HG03108 (cell line): ENCODE measurements at regions not wholly inside any gene's neighbourhood (a gene's known extent, or its start where the extent isn't known, plus 50 kb on each side); places are given as distances from the start of the nearest gene placed in this dataset.
"Not testable (repeated sequence)": the region's sequence is repeated elsewhere in the genome, so short reads cannot be mapped to it uniquely, and the experiment has no call there.

Experiments
- ATAC-seq: cut with Tn5 transposase; IDR thresholded peaks from one replicate; pipeline ENCODE4 v1.9.1; 2021; ENCODE audit warnings: moderate library complexity; ENCODE audit not compliant: unreplicated experiment

DNA sequence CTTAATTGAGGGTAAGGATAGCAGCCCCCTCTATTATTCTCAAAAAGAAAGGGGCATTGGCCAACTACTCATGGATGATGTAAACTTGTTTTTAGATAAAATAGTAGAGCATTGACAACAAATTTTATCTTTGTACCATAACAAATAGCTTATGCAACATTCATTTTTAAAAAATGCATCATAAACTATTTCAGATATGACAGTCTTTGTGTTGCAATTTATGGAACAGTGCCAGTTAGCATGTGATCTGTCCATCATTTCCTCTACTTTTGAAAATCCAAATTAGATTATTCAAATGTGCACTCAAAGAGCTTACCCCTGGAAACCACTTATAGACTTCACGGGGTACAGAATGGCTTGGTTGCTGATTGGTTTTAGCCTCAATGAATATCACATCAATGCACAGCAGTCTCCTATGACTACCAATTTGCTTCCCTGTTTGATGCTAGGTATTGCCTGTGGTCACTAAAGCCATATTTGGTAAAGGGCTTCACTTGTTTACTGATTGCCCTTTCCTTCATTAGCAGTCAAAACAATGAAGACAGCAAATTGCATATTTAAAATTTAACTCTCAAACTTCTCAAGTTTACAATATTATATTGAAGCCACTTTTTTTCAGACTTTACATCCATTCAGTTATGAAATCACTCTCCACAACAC lies 274.9 kb upstream of the MGAT4C start:
- ATAC-seq = no peak

DNA sequence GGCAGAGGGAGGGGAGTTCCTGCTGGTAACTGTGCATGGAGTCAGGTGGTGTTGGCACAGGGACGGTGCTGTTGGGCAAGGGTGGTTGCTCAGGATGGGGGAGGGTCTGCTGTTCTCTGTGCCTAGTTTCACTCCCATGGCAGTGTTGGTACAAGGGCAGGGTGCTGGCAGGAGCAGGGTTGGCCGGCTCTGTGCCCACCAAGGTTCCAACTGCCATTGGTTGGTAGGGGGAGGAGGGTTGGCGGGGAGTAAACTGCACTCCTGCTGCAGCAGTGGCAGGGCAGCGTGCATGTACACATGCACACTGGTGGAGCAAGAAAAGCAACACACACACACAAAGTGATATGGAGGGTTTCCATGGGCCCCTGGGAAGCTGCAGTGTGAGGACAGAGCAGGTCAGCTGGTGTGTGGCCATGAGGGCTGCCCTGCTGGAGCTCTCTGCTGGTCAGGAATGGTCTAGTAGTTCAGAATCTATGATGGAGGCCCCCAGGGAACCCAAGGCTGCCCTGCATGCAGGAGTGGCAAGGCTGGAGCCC lies 269.9 kb upstream of the MGAT4C start:
- ATAC-seq = no peak

DNA sequence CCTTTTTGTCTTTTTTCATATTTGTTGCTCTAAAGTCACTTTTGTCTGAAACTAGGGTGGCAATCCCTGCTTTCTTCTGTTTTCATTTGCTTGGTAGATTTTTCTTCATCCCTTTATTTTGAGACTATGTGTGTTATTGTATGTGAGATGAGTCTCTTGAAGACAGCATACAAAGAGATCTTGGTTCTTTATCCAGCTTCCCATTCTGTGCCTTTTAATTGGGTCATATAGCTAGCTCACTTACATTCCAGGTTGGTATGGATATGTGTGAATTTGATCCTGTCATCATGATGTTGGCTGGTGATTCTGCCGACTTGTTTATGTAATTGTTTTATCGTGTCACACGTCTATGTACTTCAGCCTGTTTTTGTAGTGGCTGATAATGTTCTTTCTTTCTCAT lies 267.7 kb upstream of the MGAT4C start:
- ATAC-seq = no peak

DNA sequence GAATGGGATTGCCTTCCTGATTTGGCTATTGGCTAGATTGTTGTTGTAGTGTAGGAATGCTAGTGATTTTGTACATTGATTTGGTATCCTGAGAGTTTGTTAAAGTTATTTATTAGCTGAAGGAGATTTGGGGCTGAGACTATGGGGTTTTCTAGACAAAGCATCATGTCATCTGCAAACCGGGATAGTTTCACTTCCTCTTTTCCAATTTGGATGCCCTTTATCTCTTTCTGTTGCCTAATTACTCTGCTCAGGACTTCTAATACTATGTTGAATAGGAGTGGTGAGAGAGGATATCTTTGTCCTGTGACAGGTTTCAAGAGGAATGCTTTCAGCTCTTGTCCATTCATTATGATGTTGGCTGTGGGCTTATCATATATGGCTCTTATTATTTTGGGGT lies 265.7 kb upstream of the MGAT4C start:
- ATAC-seq = no peak

DNA sequence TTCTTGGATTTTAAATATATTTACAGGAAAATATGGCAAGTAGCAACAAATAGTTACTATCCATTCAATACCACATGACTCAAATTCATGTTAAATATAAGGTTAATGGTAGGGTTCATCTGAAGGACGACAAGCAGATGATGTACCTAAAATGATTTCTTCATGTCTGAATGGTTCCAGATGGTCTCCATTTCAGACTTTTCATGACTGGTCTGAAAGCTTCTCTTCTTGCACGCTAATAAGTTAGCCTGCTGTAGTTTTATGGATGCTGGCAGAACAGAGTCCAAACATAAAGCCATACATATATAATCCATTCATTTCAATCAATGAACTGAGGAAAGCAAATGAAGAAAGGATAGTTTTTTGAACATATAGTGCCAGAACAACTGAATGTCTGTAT lies 257.0 kb upstream of the MGAT4C start:
- ATAC-seq = no peak

DNA sequence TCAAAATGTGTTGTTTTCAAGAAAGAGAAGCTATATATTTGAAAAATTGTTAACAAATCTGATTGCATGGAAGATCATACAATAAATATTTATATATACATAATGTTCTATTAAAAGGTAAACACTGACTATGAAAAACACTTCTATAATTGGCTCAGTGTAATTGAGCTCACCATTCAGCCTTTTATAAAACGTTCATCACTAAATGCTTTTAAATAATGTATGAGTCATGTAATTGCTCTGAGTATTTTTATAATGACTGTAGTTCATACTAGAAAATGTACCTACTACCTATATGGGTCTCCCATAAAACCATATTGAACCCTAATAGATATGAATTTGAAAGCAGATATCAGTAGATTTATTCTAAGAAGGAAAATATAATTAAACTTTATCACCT lies 240.4 kb upstream of the MGAT4C start:
- no peak for ATAC-seq

DNA sequence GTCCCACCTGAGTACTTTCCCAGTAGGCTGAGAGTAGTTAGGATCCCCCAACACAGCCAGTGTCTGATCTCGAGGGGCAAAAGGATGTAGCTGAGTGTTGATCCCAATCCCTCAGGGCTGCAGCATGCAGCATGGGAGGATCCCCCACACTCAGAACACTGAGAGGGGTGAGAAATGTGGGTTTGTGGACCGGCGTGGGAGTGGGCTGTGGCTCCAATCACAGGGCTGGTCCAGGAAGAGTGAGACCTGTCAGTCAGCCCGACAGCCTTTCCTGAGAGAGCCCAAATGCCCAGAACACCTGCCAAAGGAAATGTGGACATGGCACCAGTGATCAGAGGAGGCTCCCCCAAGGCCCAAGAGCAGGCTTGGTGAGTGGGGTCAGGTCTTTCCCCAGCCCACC lies 228.3 kb upstream of the MGAT4C start:
- no peak for ATAC-seq

DNA sequence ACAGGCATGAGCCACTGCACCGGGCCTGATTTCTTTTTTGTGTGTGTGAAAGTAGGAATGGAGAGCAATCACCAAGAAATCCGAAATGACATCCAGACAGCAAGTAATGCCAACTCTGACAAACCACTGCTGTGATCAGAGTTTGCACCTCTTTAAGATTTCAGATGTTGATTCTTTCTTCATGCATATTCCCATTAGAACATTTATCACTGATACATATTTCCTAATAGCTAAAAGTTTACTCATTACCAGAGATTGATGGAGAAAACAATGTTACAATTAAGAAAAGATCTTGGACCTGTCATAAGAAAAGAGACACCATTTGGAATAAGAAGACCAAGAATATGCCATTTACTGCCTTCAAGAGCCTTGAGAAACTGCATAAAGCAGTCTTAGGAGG lies 217.0 kb upstream of the MGAT4C start:
- ATAC-seq = no peak

DNA sequence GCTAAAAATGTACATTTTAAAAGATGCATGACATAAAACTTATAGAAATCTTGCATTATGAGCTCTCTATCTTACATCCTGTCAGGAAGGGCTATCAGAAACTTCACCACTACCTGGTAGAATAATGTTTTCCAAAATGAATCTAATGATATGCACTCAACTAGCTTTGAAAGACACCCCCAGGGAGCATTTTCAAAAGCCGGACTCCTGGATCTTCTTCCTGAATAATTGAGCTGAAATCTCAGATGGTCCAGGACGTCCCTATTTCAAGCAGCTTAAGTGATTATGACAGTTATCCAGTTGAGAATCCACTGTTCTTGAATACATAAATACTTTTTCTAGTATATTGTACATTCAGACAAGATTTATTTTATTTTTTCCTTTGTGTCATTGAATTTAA lies 200.6 kb upstream of the MGAT4C start:
- no peak for ATAC-seq

DNA sequence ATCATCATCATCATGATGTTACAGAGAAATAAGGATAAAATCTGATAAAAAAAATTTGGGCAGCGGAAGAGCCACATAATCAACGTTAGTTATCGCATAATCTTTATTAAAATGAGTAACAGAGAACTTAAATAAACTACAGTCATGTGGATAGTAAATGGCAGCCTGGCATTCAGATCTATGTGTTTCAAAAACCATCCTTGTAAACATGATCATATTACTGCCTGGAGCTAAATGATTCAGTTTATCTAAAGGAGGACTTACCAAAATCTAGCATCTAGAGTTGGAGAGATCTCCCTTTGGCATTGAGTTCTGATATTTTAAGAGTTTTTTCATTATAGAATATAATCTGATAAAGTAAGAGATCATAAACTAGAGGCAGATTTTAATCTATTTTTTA lies 200.1 kb upstream of the MGAT4C start:
- ATAC-seq = no peak

DNA sequence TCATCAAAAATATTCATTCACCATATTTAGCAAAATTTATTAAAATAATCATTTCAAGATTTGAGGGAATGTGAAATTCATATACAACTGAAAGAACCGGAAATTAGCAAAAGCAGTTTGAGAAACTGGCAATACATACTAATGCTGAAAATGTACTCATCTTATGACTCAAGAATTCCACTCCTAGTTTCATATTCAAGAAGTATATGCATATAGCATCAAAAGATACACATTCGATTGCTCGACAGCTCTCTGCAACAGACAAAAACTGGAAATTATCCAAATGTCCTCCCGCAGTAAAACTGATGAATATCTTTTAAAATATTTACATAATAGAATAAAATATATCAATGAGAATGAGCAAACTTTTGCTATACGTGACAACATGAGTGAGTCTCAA lies 189.2 kb upstream of the MGAT4C start:
- ATAC-seq = no peak

DNA sequence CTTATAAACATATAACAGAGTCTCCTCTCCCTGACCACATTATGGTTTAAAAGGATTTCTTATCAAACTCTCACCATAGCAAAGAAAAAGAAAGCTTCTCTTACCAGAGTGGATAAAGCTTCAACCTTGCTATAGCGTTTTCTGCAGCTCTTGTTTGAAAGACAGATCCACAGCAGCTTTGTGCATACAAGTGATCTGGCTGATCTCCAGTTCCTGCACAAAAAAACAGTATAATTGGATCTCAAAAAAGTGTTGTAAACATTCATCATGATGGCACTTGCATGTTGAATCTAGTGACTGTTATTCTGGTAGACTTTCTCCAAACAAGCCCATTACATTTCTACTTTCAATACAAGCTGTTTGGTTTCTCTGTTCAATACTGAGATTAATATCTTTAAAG lies 178.9 kb upstream of the MGAT4C start:
- ATAC-seq = no peak

DNA sequence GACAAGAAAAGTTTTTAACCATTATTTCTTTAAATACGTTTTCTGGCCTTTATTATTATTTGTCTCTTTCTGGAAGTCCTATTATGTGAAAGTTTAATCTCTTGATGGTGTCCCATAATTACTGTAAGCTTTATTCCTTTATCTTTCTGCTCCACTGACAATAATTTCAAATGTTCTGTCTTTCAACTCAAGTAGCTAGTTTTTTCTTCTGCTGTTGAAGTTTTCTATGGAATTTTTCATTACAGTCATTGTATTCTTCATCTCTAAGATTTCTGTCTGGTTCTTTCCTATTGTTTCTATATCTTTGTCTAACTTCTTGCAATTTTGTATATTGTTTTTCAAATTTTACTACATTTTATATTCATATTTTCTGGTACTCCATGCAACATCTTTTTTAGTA lies 173.6 kb upstream of the MGAT4C start:
- ATAC-seq = no peak

DNA sequence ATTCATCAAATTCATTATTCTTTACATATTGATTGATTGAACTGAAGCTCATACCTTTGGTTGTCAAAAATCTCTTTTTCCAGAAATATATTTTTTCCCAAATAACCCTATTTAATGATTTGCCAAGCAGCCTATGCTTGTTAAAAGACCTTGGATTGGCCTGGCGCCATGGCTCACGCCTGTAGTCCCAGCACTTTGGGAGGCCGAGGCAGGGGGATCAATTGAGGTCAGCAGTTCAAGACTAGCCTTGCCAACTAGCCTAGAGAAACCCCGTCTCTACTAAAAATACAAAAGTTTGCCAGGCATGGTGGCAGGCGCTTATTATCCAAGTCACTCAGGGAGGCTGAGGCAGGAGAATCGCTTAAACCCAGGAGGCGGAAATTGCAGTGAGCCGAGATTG lies 165.1 kb upstream of the MGAT4C start:
- ATAC-seq = no peak

DNA sequence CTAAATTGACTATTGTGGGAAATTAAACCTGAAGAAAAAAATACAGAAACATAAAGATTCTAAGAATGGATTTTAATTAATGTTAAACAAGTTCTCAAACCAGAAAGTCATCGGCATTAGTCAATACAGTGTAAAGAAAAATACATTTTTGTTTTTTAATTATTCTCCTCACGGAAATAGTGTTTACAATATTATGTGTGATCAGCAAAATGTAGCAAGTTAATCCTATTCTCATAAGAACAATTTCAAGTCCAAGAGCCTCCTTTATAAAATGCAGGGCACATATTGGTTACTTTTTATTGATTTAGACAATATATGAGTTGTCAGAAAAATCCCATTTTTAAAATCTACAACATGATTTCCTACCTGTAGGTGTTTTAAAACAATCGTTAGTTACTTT lies 158.0 kb upstream of the MGAT4C start:
- ATAC-seq = no peak

DNA sequence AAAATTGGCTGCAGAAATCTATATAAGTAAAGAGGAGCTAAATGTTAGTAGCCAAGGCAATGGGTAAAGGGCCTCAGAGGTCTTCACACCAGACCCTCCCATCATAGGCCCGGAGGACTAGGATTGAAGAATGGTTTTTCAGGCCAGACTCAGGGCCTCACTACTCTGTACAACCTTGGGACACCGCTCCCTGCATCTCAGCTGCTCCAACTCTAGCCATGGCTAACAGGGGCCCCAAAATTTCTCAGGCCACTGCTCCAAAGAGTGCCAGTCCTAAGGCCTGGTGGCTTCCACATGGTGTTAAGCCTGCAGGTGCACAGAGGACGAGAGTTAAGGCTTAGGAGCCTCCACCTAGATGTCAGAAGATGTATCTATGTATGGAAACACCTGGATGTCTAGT lies 155.5 kb upstream of the MGAT4C start:
- ATAC-seq = no peak

DNA sequence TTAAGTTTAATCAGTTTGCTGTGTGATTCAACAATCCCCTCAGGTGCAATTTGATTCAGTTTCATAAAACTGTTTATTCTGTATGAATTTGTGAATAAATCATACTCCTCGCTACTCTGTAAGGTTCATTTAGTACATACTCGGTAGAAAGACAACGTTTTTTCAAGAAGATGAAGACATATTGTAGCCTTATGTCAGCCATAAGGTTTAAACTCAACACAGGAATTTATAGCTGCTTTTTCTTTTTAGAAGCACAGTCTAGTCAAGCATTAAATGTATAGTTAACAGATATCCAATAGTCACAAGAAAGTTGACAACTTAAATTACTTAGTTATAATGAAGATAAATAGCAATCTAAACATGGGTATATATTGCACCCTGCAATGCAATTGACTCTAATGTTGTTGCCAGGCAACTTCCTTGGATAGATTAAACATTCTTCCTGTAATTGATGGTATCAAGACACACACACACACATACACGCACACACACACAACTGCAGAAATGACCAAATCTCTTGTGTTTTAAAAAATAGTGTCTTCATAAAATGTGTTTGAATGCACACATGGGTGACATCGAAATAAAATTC lies 151.5 kb upstream of the MGAT4C start:
- ATAC-seq = no peak

DNA sequence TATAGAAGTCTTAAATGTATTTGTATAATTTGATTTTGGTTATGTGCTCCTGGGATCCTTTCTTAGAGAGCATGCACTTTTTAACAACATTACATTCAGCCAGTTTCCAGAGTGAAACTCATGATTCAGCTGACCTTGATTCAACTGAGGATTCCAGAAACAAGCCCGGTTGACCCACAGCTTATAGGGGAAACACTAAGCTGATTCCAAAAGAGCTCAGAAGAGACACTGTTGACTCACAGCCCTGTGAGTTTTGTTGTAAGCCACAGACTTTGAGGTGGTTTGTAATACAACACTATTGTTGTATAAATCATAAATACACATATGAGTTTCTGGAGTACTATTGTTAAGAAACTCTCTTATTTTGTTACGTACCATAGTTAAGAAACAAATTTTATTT lies 133.8 kb upstream of the MGAT4C start:
- ATAC-seq = no peak

DNA sequence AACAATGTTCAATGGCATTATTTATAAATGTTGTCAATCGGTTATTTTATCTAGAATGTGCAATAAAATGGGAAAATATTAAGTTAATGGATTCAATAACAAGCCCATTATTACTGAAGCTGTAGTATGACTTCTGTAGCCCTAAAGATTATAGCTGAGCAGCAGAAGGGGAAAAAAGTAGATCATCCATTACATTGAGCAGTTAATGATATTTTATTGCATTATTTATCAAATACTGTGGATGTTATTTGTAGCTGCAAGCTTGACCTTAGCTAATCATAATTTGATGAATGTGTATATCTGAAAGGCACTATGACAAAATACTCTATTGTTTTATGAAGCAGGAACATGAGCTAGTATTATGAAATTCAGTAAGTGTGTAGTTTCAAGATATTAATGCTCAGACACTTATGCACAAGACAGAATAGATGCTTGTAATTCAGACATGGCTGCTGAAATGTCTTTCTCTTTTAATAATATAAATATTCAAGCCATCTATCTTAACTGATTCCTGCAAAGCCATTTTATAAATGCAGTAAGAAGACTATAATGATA lies 131.5 kb upstream of the MGAT4C start:
- no peak for ATAC-seq

DNA sequence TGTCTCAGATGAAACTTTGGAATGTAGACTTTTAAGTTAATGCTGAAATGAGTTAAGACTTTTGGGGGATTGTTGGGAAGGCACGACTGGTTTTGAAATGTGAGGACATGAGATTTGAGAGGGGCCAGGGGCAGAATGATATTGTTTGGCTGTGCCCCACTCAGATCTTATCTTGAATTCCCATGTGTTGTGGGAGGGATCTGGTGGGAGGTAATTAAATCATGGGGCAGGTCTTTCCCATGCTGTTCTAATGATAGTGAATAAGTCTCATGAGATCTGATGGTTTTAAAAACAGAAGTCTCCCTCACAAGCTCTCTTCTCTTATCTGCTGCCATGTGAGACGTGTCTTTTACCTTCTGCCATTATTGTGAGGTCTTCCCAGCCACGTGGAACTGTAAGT lies 127.6 kb upstream of the MGAT4C start:
- ATAC-seq = not testable (repeated sequence)

DNA sequence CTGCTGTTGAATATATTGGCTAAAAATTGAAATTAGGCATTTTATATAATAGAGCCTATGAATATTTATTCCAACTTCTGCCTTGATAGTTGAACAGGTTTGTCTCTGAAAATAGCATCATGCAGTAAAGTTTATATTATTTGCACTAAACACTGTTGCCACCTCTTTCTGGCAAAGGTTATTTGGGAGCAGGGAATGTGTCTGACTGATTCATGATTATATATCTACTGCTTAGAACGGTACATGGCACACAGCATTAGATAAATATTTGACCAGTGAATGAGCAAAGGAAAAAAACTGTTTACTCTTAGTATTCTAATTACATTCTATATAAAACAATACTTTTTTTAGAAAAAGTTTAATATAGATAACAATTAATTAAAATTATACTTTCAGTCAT lies 123.1 kb upstream of the MGAT4C start:
- ATAC-seq = no peak

DNA sequence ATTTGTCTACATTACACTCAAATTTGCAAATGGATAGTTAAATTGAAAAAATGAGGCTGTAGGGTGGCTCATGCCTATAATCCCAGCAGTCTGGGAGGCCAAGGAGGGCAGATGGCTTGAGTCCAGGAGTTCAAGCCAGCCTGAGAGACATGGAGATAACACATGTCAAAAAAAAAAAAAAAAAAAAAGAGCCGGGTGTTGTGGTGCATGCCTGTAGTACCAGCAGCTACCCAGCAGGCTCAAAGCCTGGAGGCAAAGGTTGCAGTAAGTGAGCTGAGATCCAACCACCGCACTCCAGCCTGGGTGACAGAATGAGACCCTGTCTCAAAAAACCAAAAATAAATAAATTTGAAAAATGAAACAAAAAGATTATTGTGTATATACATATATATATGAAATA lies 119.9 kb upstream of the MGAT4C start:
- no peak for ATAC-seq

DNA sequence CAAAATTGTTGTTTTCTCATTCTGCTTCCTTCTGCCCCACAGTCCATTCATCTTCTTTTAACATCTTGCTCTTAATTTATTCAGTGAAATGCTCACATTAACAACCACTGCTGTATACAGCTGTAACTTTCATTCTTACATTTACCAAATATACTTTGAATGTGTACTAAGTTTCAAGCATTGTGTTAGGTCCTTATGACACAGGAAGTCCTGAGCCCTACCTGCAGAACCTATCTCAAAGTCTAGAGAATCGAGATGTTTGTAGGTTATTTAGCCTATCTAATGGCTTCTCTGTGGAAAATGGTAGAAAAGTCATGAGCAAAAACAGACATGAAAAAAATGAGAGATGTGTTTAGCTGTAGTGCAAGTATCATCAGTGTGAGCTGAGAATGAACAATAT lies 117.6 kb upstream of the MGAT4C start:
- ATAC-seq = no peak
